ENCODE measurements at regions not wholly inside any gene's neighbourhood (a gene's known extent, or its start where the extent isn't known, plus 50 kb on each side); places are given as distances from the start of the nearest gene placed in this dataset.

- DNase-seq, result no peak
- no peak overlapping the region for H3K27ac Mint-ChIP-seq (ENCODE audit: unreplicated experiment)
- no peaks in the 10 kb centered on the region for H3K36me3 Mint-ChIP-seq (ENCODE audit: unreplicated experiment)
- TF ChIP-seq CTCF (IDR thresholded peaks at IDR 0.05; ENCODE audit: partially characterized antibody, unreplicated experiment), result no peak
- peaks cover 1% of the 10 kb centered on the region for H3K9me3 Mint-ChIP-seq (ENCODE audit: unreplicated experiment)
- H3K4me1 Mint-ChIP-seq (ENCODE audit: low read depth, unreplicated experiment), result peaks cover 15% of the 10 kb centered on the region
- no peak overlapping the region for H3K4me3 Mint-ChIP-seq (ENCODE audit: unreplicated experiment)
- H3K27me3 Mint-ChIP-seq (ENCODE audit: unreplicated experiment), result peaks cover 10% of the 10 kb centered on the region
These were observed 257.6 kb upstream of the RAB6C start for GRCh38 chr2:129721846-129722245.

GRCh38 chr2:129722306-129723019, 257.0 kb upstream of the RAB6C start:
- no peak for DNase-seq
- no peak for TF ChIP-seq CTCF (IDR thresholded peaks at IDR 0.05; ENCODE audit: partially characterized antibody, unreplicated experiment)

GRCh38 chr2:129723277-129724020, 256.0 kb upstream of the RAB6C start:
- Mint-ChIP-seq H3K27ac (ENCODE audit: unreplicated experiment) (no peak overlapping the region), H3K4me1 (ENCODE audit: low read depth, unreplicated experiment) (peaks cover 10% of the 10 kb centered on the region), H3K4me3 (ENCODE audit: unreplicated experiment) (no peak overlapping the region), H3K9me3 (ENCODE audit: unreplicated experiment) (peaks cover 1% of the 10 kb centered on the region), H3K36me3 (ENCODE audit: unreplicated experiment) (no peaks in the 10 kb centered on the region), H3K27me3 (ENCODE audit: unreplicated experiment) (peaks cover 6% of the 10 kb centered on the region)
- no peak for TF ChIP-seq CTCF (IDR thresholded peaks at IDR 0.05; ENCODE audit: partially characterized antibody, unreplicated experiment)
- DNase-seq, result no peak

More at GRCh38 chr2:129722306-129723019, 257.0 kb upstream of the RAB6C start:
- Mint-ChIP-seq H3K27me3 (ENCODE audit: unreplicated experiment) (peaks cover 10% of the 10 kb centered on the region), H3K4me1 (ENCODE audit: low read depth, unreplicated experiment) (peaks cover 15% of the 10 kb centered on the region), H3K36me3 (ENCODE audit: unreplicated experiment) (no peaks in the 10 kb centered on the region), H3K4me3 (ENCODE audit: unreplicated experiment) (no peak overlapping the region), H3K27ac (ENCODE audit: unreplicated experiment) (no peak overlapping the region), H3K9me3 (ENCODE audit: unreplicated experiment) (peaks cover 1% of the 10 kb centered on the region)

GRCh38 chr2:129724021-129724757, 255.3 kb upstream of the RAB6C start:
- H3K27me3 Mint-ChIP-seq (ENCODE audit: unreplicated experiment), result peaks cover 6% of the 10 kb centered on the region
- peaks cover 16% of the 10 kb centered on the region for H3K4me1 Mint-ChIP-seq (ENCODE audit: low read depth, unreplicated experiment)
- H3K4me3 Mint-ChIP-seq (ENCODE audit: unreplicated experiment), result no peak overlapping the region
- peaks cover 1% of the 10 kb centered on the region for H3K9me3 Mint-ChIP-seq (ENCODE audit: unreplicated experiment)
- no peak for TF ChIP-seq CTCF (IDR thresholded peaks at IDR 0.05; ENCODE audit: partially characterized antibody, unreplicated experiment)
- no peaks in the 10 kb centered on the region for H3K36me3 Mint-ChIP-seq (ENCODE audit: unreplicated experiment)
- DNase-seq, result no peak
- H3K27ac Mint-ChIP-seq (ENCODE audit: unreplicated experiment), result no peak overlapping the region

Data from glutamatergic neuron (in vitro differentiated cells).